Activated B cell treated with CpG ODN at 0.5 μM for 24 hours (primary cell): ENCODE measurements at regions not wholly inside any gene's neighbourhood (a gene's known extent, or its start where the extent isn't known, plus 50 kb on each side); places are given as distances from the start of the nearest gene placed in this dataset.

Experiments used
- ATAC-seq: fragments of 200-7000 bp; cut with Tn5 transposase; one replicate; pipeline ENCODE4 v1.10.0; 2021; ENCODE audit warnings: low read depth, mild to moderate bottlenecking, moderate library complexity
- CTCF ChIA-PET: fragments of 350-600 bp; sonication (Branson Sonifier 250); formaldehyde crosslinking; loops from one replicate; lab custom pipeline; 2021; ENCODE audit warnings: antibody characterized with exemption; lab: Charles Lee
- POLR2A ChIA-PET: fragments of 350-600 bp; sonication (Branson Sonifier 250); formaldehyde crosslinking; loops from one replicate; lab custom pipeline; 2021; ENCODE audit warnings: antibody characterized with exemption; lab: Charles Lee
- DNase-seq: peaks from one replicate; pipeline ENCODE4 v3.0.0; 2022
- H3K27ac Mint-ChIP-seq: one replicate; pipeline ENCODE4 v1.8.0; 2020; ENCODE audit warnings: mixed read lengths
- H3K27me3 Mint-ChIP-seq: one replicate; pipeline ENCODE4 v1.8.0; 2021; ENCODE audit warnings: mixed read lengths
- H3K36me3 Mint-ChIP-seq: one replicate; pipeline ENCODE4 v1.8.0; 2021; ENCODE audit warnings: low read depth, mixed read lengths
- H3K4me1 Mint-ChIP-seq: one replicate; pipeline ENCODE4 v1.8.0; 2021; ENCODE audit warnings: mixed read lengths
- H3K4me3 Mint-ChIP-seq: one replicate; pipeline ENCODE4 v1.8.0; 2020; ENCODE audit warnings: mild to moderate bottlenecking, mixed read lengths
- H3K9me3 Mint-ChIP-seq: one replicate; pipeline ENCODE4 v1.8.0; 2020; ENCODE audit warnings: mixed read lengths
- intact Hi-C: fragments of 100-400 bp; cut with micrococcal nuclease; formaldehyde crosslinking; loops from one replicate; pipeline ENCODE4 v1.15.1; 2024
- TF ChIP-seq, protein P1 (sequence below): fragments of 200-600 bp; IDR thresholded peaks from one replicate; pipeline ENCODE4 v1.8.0; 2022; ENCODE audit warnings: antibody characterized with exemption, mild to moderate bottlenecking

DNA sequence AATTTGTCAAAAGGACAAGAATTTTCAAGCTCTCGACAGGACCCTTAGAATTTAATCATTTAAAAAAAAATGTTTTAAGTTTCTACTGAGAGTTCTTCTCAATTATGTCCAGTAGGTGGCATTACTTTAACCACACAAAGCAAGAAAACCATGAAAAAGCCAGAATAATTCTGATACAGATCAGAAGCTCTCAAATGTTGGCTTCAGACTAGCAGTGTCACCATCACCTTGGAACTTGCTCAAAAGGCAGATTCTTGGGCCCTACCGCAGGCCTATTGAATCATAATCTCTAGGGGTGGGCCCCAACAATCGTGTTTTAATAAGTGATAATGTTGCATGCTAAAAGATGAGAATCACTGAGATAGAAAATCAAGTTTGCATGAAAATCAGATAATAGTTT, 99.5 kb upstream of the KCNMB2 start:
- H3K36me3 Mint-ChIP-seq = no peaks in the 10 kb centered on the region
- no peaks in the 10 kb centered on the region for H3K9me3 Mint-ChIP-seq
- ATAC-seq (no peak), DNase-seq (no peak)
- TF ChIP-seq, protein P1, sequence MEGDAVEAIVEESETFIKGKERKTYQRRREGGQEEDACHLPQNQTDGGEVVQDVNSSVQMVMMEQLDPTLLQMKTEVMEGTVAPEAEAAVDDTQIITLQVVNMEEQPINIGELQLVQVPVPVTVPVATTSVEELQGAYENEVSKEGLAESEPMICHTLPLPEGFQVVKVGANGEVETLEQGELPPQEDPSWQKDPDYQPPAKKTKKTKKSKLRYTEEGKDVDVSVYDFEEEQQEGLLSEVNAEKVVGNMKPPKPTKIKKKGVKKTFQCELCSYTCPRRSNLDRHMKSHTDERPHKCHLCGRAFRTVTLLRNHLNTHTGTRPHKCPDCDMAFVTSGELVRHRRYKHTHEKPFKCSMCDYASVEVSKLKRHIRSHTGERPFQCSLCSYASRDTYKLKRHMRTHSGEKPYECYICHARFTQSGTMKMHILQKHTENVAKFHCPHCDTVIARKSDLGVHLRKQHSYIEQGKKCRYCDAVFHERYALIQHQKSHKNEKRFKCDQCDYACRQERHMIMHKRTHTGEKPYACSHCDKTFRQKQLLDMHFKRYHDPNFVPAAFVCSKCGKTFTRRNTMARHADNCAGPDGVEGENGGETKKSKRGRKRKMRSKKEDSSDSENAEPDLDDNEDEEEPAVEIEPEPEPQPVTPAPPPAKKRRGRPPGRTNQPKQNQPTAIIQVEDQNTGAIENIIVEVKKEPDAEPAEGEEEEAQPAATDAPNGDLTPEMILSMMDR = peak; percentile 28
- H3K27ac Mint-ChIP-seq = no peak overlapping the region
- intact Hi-C loops = loop anchor here (1.0 to 10.0 kb wide), 4 partner anchors 530 to 1122 kb away; partner anchors contain the start of gene ZMAT3
- no peak overlapping the region for H3K4me3 Mint-ChIP-seq
- no peaks in the 10 kb centered on the region for H3K4me1 Mint-ChIP-seq
- POLR2A ChIA-PET = no interaction called here
- CTCF ChIA-PET = interaction anchor here (0.5 to 2.3 kb wide), 6 partner anchors 13 to 1121 kb away, joined by 3 to 11 read pairs (median 4); no protein-coding TSS in a partner anchor
- H3K27me3 Mint-ChIP-seq = no peaks in the 10 kb centered on the region

DNA sequence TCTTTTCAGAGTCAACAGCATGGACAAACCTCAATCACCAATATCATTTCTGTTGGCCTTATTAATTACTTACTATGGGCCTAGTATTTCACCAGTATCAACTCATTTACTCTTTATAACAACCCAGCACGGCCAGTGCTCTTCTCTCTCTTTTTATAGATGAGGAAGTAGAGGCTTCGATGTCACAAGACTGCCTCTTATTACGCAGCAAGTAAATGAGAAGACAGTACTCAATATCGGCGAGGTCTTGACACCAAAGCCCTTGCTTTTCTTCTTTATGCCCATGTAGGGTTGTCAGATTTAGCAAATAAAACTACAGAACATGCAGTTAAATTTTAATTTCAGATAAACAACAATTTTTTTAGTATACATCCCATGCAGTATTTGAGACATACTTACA, 99.0 kb upstream of the KCNMB2 start:
- no peaks in the 10 kb centered on the region for H3K27me3 Mint-ChIP-seq
- intact Hi-C loops = loop anchor here (2.0 to 10.0 kb wide), 2 partner anchors 638 to 1122 kb away; partner anchors contain the start of gene ZMAT3

DNA sequence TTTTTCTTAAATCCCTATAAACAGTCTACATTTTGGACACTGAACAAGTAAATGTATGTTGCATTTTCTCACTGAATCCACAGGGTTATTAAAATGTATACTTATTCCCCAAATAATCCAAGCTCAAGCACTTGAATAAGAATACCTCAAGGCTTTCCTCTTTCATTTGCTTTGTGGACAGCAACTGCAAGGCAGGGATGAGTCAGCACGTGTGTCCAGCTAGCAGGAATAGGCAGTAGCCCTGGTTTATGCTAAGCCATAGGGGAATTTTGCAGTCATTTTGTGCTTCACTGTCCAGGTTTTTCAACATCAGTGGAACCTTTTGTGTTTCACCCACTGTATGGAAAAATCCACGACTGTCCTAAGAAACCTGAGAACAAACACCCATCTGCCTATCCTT, 96.7 kb upstream of the KCNMB2 start:
- no peak overlapping the region for H3K27ac Mint-ChIP-seq
- H3K4me3 Mint-ChIP-seq = no peak overlapping the region
- intact Hi-C loops = loop anchor here (10.0 kb wide), 1 partner anchor 635 kb away; the partner anchor contains the start of gene ZMAT3
- H3K4me1 Mint-ChIP-seq = no peaks in the 10 kb centered on the region
- TF ChIP-seq, protein P1 = no peak
- no peaks in the 10 kb centered on the region for H3K36me3 Mint-ChIP-seq
- ChIA-PET POLR2A (no interaction called here), CTCF (interaction anchor here (0.6 kb wide), 1 partner anchor 567 kb away, joined by 5 read pairs; no protein-coding TSS in a partner anchor)
- no peaks in the 10 kb centered on the region for H3K27me3 Mint-ChIP-seq
- DNase-seq = no peak
- no peak for ATAC-seq
- H3K9me3 Mint-ChIP-seq = no peaks in the 10 kb centered on the region

More for the DNA sequence above, 99.0 kb upstream of the KCNMB2 start:
- Mint-ChIP-seq H3K9me3 (no peaks in the 10 kb centered on the region), H3K36me3 (no peaks in the 10 kb centered on the region), H3K4me3 (no peak overlapping the region), H3K4me1 (no peaks in the 10 kb centered on the region), H3K27ac (no peak overlapping the region)
- ChIA-PET POLR2A (interaction anchor here (0.6 kb wide), 1 partner anchor 711 kb away, joined by 3 read pairs; no protein-coding TSS in a partner anchor), CTCF (interaction anchor here (1.4 to 2.3 kb wide), 3 partner anchors 14 to 878 kb away, joined by 5 to 11 read pairs (median 5); no protein-coding TSS in a partner anchor)
- DNase-seq (no peak), ATAC-seq (no peak)
- TF ChIP-seq, protein P1 = no peak

DNA sequence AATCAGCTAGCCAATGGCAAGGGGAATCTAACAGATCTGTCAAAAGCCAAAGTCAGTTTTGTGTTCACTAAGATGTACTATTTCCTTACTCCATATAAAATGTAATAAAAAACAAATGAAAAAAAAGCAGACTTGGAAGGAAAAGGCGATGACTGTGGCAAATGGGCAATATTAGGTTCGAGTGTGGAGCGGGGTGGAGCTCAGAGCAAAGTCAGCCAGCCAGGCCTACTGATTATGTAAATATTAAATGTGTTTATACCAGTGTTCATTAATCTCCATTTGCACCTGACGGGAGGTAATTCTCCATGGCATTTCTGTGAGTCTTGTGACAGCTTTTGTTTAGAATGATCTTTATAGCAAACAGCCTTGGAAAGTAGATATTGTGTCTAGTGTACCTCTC, 96.2 kb upstream of the KCNMB2 start:
- POLR2A ChIA-PET = no interaction called here
- TF ChIP-seq, protein P1 = no peak
- CTCF ChIA-PET = no interaction called here
- Mint-ChIP-seq H3K27ac (no peak overlapping the region), H3K4me1 (no peaks in the 10 kb centered on the region), H3K36me3 (no peaks in the 10 kb centered on the region), H3K27me3 (no peaks in the 10 kb centered on the region), H3K4me3 (no peak overlapping the region), H3K9me3 (no peaks in the 10 kb centered on the region)
- intact Hi-C loops = no loop called here
- no peak for DNase-seq
- no peak for ATAC-seq

DNA sequence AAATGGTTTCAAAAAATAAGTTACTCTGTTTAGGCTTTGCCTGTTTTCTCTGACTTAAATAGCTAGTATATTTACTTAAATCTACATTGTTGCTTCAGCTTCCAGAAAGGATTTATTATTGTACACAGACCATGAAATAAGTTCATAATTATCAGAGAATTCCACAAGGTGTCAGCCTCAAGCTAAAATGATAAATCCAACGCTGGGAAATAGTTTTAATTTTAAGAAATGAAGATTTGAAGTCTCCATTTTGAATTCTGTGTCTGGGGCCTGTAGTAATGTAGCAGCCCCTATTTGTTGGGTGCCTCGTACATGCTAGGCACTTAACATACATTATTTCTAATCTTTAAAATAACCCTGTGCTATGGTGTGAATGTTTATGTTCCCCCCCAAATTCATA, 92.6 kb upstream of the KCNMB2 start:
- no peaks in the 10 kb centered on the region for H3K36me3 Mint-ChIP-seq
- POLR2A ChIA-PET = no interaction called here

More for the DNA sequence above, 92.6 kb upstream of the KCNMB2 start:
- TF ChIP-seq, protein P1 = no peak
- ATAC-seq = no peak
- Mint-ChIP-seq H3K9me3 (no peaks in the 10 kb centered on the region), H3K27me3 (peaks cover 4% of the 10 kb centered on the region), H3K4me3 (no peak overlapping the region), H3K4me1 (no peaks in the 10 kb centered on the region), H3K27ac (no peak overlapping the region)
- CTCF ChIA-PET = no interaction called here
- intact Hi-C loops = no loop called here
- DNase-seq = no peak
